GM19372 (cell line): ENCODE measurements at regions not wholly inside any gene's neighbourhood (a gene's known extent, or its start where the extent isn't known, plus 50 kb on each side); places are given as distances from the start of the nearest gene placed in this dataset.
"Not testable (repeated sequence)": the region's sequence is repeated elsewhere in the genome, so short reads cannot be mapped to it uniquely, and the experiment has no call there.

ENCODE experiments used
- ATAC-seq: cut with Tn5 transposase; IDR thresholded peaks from one replicate; pipeline ENCODE4 v1.9.1; 2021; ENCODE audit warnings: mild to moderate bottlenecking, low read depth, moderate library complexity; ENCODE audit not compliant: unreplicated experiment

DNA sequence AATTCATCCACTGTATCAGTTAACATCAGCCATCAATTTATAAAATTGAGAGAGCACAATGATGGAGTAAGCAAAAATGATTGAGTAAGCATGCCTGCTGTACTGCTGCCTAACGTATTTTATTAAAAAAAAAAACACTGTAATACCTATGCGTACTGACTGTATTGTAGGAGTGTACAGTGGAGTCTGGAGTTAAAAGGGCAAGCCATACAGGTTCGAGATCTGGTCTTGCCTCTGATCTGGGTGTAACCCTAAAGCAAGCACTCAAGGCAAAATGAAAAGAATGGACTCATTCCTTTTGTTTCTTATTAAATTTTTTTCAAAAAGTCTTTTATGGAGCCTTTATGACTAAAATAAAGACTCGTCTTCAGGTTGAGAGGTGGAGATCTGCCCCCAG is 894.2 kb upstream of the INTU start:
- ATAC-seq: no peak

GRCh38 chr4:126738926-126739325 is 893.8 kb upstream of the INTU start:
- no peak for ATAC-seq

DNA sequence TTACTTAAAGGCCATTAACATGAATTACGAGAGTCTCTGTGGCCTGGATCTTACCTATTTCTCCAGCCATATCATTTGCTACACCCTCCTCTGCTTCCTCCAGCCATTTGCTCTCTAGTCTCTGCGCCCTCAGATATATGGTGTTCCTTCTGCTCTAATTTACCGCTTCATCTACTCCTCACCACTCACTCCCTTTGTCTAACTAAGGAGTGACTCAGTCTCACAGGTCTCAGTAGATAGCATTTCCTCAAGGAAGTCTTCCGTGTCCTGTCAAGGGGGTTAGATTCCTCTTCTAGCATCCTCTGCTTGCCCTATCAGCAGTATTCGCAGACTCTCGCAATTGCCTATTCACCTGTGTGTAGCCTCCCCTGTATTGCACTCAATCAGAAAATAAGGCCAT is 892.1 kb upstream of the INTU start:
- no peak for ATAC-seq

- ATAC-seq: no peak
Measured at GRCh38 chr4:126742048-126742447, 890.7 kb upstream of the INTU start.

DNA sequence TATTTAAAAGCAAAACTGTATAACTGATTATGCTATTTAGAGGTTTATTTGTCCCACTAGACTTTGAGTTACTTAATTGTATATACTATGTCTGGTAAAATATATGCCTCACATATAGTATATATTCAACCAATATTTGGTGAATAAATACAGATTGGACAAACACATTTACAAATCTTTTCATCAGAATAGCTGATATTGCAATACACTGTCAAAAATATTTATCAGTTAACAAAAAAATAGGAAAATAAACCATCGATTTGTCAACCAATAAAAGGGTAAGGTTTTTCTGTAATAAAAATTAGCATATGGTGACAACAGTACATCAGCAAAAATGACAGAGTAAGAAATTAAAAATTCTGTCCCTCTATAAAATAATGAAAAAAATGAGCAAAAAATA is 889.9 kb upstream of the INTU start:
- ATAC-seq: no peak

DNA sequence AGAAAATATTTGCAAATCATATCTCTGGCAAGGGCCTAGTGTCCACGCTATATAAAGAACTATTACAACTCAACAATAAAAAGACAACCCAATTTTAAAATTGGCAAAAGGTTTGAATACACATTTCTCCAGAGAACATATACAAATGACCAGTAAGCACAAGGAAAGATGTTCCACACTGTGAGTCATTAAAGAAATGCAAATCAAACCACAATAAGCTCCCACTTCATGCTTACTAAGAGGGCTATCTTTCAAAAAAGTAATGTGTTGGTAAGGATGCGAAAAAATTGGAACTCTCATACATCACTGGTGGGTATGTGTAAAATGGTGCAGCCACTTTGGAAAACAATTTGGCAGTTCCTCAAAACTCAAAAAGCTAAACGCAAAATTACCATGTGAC is 884.0 kb upstream of the INTU start:
- ATAC-seq: no peak

GRCh38 chr4:126750723-126751122 is 882.0 kb upstream of the INTU start:
- no peak for ATAC-seq

GRCh38 chr4:126752126-126752525 is 880.6 kb upstream of the INTU start:
- ATAC-seq: no peak

- ATAC-seq: no peak
Measured at GRCh38 chr4:126752702-126753101, 880.1 kb upstream of the INTU start.

DNA sequence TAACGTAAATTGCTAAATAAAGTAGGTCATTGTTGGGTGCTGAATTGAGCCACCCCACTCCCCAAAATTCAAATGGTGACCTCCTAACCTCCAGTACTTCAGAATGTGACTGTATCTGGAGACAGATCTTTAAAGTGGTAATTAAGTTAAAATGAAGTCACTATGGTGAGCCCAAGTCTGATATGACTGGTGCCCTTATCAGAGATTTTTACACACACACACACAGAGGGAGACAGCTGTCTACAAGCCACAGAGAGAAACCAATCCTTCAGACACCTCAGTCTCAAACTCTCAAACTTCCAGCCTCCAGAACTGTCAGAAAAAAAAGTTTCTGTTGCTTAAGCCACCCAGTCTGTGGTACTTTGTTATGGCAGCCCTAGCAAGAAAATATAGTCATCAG is 879.2 kb upstream of the INTU start:
- no peak for ATAC-seq

GRCh38 chr4:126755506-126755905 is 877.3 kb upstream of the INTU start:
- no peak for ATAC-seq

GRCh38 chr4:126756050-126756829 is 876.5 kb upstream of the INTU start:
- ATAC-seq: no peak

DNA sequence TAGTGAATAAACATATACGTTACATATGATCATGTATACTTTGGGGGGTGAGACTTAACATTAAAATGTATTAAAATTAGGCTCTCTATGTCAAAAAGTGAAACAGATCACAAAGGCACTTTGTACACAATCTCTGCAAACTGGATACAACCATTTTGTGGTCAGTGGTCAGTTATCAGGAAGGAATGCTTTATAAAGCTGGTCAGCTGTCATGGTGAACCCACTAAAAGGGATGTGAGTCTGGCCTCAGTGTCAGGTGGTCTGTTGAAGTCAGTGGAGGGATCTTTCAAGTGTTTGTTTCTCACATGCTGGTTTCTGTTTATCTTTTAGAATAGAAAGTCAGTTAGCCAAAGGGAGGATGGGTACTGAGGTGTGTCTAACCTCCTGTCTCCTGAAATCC is 875.5 kb upstream of the INTU start:
- no peak for ATAC-seq

DNA sequence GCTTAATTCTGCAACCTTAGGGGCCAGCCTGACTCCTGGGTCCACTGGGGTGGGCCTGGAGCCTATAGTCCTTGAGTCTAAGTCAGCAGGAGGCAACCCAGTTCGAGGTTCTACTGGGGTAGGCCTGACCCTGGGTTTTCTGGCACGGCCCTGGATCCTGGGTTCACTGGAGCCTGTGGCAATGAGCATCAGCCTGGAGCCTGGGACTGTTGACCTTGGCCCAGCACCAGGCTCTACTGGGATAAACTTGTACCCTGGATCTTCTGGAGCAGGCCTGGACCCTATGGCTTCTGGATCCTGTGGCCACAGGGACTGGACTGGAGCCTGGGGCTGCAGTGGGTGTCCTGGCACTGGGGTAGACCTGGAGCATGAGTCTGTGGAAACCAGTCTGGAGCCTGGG is 874.3 kb upstream of the INTU start:
- no peak for ATAC-seq

- ATAC-seq: no peak
Measured at GRCh38 chr4:126761947-126762662, 870.7 kb upstream of the INTU start.

GRCh38 chr4:126762663-126763247 is 870.0 kb upstream of the INTU start:
- ATAC-seq: no peak

GRCh38 chr4:126766241-126766640 is 866.5 kb upstream of the INTU start:
- ATAC-seq: no peak

DNA sequence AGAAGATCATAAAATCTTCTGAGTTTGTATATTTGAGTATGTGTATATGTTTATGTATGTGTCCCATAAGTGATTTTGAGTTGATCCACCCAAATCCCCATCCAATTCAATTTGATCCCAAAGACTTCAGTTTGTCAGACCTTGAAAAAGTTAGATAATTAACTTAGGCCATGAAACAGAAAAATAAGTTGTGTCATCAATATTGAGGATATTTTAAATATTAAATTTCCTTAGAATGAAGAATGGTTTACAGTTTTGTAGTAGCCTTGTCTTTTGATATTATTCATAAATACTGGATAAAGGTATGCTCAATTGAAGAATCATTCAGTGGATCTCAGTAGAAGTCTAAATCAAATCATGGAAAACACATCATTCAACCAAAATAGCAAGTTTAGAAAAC is 864.4 kb upstream of the INTU start:
- ATAC-seq: no peak

DNA sequence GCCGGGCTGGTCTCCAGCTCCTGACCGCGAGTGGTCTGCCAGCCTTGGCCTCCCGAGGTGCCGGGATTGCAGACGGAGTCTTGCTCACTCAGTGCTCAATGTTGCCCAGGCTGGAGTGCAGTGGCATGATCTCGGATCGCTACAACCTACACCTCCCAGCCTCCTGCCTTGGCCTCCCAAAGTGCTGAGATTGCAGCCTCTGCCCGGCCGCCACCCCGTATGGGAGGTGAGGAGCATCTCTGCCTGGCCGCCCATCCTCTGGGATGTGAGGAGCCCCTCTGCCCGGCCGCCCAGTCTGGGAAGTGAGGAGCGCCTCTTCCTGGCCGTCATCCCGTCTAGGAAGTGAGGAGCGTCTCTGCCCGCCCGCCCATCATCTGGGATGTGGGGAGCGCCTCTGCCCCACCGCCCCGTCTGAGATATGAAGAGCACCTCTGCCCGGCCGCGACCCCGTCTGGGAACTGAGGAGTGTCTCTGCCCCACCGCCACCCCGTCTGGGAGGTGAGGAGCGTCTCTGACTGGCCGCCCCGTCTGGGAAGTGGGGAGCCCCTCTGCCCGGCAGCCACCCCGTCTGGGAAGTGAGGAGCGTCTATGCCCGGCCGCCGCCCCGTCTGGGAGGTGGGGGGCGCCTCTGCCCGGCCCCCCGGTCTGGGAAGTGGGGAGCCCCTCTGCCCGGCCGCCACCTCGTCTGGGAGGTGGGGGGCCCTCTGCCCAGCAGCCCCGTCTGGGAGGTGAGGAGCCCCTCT is 861.8 kb upstream of the INTU start:
- ATAC-seq: not testable (repeated sequence)

- ATAC-seq: not testable (repeated sequence)
Measured at GRCh38 chr4:126771618-126772017, 861.1 kb upstream of the INTU start.

DNA sequence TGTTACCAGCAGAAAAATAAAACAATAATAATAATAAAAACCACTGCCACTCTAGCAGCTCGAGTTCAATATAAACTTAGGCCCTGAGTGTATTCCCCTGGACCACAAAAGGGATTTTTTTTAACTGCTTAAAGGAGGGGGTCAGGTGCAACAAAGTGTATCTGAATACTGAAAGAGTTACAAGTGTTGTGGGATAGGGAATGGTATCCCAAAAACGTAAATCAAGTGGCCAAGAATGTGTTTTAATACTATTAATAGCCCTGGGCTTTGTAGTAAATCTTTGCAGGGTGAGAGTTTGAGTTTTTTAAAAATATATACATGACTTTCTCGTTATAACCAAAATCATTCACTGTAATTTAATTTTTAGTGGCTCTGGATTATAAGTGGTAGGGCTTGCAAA is 860.1 kb upstream of the INTU start:
- ATAC-seq: no peak
